Activated CD4-positive, alpha-beta memory T cell treated with anti-CD3 and anti-CD28 coated beads, Interleukin-2, amount 10 ng/mL, durations not matched to agents 7 days and 5 days (primary cell): ENCODE measurements at regions not wholly inside any gene's neighbourhood (a gene's known extent, or its start where the extent isn't known, plus 50 kb on each side); places are given as distances from the start of the nearest gene placed in this dataset.

Experiments used
- CTCF ChIA-PET: fragments of 350-600 bp; sonication (Branson Sonifier 250); formaldehyde crosslinking; loops from one replicate; lab custom pipeline; 2021; ENCODE audit warnings: antibody characterized with exemption, inconsistent platforms; lab: Charles Lee
- POLR2A ChIA-PET: fragments of 350-600 bp; sonication (Branson Sonifier 250); formaldehyde crosslinking; loops from one replicate; lab custom pipeline; 2021; ENCODE audit warnings: antibody characterized with exemption; lab: Charles Lee
- DNase-seq: peaks from one replicate; pipeline ENCODE4 v3.0.0-alpha.2; 2020
- H3K27ac Mint-ChIP-seq: one replicate; pipeline ENCODE4 v1.8.0; 2021; ENCODE audit warnings: mild to moderate bottlenecking, mixed read lengths
- H3K27me3 Mint-ChIP-seq: one replicate; pipeline ENCODE4 v1.8.0; 2021; ENCODE audit warnings: mixed read lengths
- H3K36me3 Mint-ChIP-seq: one replicate; pipeline ENCODE4 v1.8.0; 2021; ENCODE audit warnings: low read depth, mixed read lengths
- H3K4me1 Mint-ChIP-seq: one replicate; pipeline ENCODE4 v1.8.0; 2021; ENCODE audit warnings: mixed read lengths
- H3K4me3 Mint-ChIP-seq: one replicate; pipeline ENCODE4 v1.8.0; 2021; ENCODE audit warnings: mild to moderate bottlenecking, mixed read lengths
- H3K9me3 Mint-ChIP-seq: one replicate; pipeline ENCODE4 v1.8.0; 2021; ENCODE audit warnings: mixed read lengths

DNA sequence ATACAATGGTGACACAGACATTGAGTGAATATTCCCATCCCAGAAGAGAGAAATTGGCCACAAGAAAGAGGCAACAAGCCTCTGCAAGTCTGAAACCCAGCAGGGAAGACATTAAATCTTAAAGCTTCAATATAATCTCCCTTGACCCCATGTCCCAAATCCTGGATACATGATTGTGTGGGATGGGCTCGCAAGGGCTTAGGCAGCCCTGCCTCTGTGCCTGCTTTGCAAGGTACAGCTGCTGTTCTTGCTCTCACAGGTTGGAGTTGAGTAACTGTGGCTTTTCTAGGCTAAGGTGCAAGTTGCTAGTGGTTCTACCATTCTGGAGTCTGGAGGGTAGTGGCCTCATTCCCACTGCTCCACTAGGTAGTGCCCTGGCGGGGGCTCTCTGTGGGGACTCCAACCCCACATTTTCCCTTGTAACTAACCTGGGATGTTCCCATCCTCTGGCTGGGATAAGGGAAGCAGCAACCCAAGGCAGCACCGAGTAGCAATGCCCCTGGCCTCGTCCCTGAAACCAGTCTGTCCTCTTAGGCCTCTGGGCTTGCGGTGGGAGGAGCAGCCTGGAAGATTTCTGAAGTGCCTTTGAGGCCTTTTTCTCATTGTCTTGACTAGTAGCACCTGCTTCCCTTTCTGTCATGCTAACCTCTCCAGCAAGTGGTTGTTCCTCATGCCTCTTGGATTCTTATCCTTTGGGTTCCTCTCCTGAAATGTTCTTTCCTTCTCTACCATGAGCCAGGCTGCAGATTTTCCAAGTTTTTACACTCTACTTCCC, 90.0 kb downstream of the FAM174B start:
- POLR2A ChIA-PET: no interaction called here
- no peaks in the 10 kb centered on the region for H3K36me3 Mint-ChIP-seq
- CTCF ChIA-PET: no interaction called here
- peaks cover 14% of the 10 kb centered on the region for H3K27me3 Mint-ChIP-seq
- no peaks in the 10 kb centered on the region for H3K4me1 Mint-ChIP-seq
- no peaks in the 10 kb centered on the region for H3K9me3 Mint-ChIP-seq
- DNase-seq: no peak
- no peak overlapping the region for H3K27ac Mint-ChIP-seq
- no peak overlapping the region for H3K4me3 Mint-ChIP-seq

- Mint-ChIP-seq H3K9me3 (no peaks in the 10 kb centered on the region), H3K4me3 (no peak overlapping the region), H3K27me3 (peaks cover 17% of the 10 kb centered on the region), H3K27ac (no peak overlapping the region), H3K4me1 (no peaks in the 10 kb centered on the region), H3K36me3 (no peaks in the 10 kb centered on the region)
- ChIA-PET POLR2A (no interaction called here), CTCF (no interaction called here)
- no peak for DNase-seq
Observed at GRCh38 chr15:92561754-92562153, 93.8 kb downstream of the FAM174B start.

GRCh38 chr15:92553317-92553716, 102.3 kb downstream of the FAM174B start:
- H3K36me3 Mint-ChIP-seq: no peaks in the 10 kb centered on the region
- CTCF ChIA-PET: no interaction called here
- no peaks in the 10 kb centered on the region for H3K4me1 Mint-ChIP-seq
- POLR2A ChIA-PET: no interaction called here
- H3K27me3 Mint-ChIP-seq: peaks cover 35% of the 10 kb centered on the region
- no peak overlapping the region for H3K4me3 Mint-ChIP-seq
- H3K9me3 Mint-ChIP-seq: no peaks in the 10 kb centered on the region
- no peak overlapping the region for H3K27ac Mint-ChIP-seq
- no peak for DNase-seq

GRCh38 chr15:92545996-92546395, 109.6 kb downstream of the FAM174B start:
- H3K4me1 Mint-ChIP-seq: no peaks in the 10 kb centered on the region
- H3K4me3 Mint-ChIP-seq: no peak overlapping the region
- no peaks in the 10 kb centered on the region for H3K9me3 Mint-ChIP-seq
- H3K36me3 Mint-ChIP-seq: no peaks in the 10 kb centered on the region
- POLR2A ChIA-PET: no interaction called here
- peaks cover 14% of the 10 kb centered on the region for H3K27me3 Mint-ChIP-seq
- no peak for DNase-seq
- CTCF ChIA-PET: no interaction called here
- no peak overlapping the region for H3K27ac Mint-ChIP-seq

DNA sequence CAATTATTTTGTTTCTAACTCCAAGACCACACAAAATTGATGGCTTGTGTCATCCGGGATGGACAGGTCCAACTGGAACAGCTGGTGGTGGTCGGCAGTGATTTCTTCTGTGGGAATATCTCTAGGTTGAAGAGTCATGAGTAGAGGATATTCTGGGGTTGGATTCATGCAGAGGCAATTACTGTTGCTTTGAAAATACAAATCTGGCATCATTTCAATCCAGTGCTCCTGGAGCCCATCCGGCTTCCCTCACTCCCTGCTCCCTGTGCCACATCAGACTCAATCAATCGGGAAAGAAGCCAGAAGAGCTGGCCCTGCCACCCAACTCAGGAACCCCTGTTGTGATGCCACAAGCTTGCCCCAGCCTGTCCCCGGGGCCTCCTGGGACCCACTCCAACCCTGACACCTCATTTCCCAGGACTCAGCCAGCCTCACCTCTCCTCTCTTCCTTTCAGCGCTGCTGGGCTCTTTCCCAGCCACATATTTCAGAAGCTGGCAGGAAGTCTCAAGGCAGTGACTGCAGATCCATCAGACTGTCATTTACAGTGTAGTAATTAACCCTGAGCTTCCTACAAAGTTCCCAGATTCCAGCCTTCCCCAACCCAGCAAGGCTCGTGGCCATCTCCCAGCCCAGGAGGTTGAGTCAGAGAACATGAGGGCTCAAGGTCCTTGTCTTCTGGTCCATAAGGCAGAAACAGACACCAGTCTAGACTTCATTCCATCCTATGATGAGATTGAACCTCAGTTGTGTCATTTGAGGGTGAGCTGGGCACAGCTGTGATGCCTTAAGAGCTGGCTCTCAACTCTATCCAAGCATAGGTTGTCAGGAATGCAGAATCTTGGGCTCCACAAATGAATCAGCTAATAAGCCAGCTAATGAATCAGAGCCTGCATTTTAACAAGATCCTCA, 114.0 kb downstream of the FAM174B start:
- ChIA-PET CTCF (interaction anchor here (0.6 kb wide), 1 partner anchor 274 kb away, joined by 3 read pairs; no protein-coding TSS in a partner anchor), POLR2A (no interaction called here)
- Mint-ChIP-seq H3K36me3 (no peaks in the 10 kb centered on the region), H3K9me3 (no peaks in the 10 kb centered on the region), H3K27me3 (peaks cover 10% of the 10 kb centered on the region), H3K4me1 (no peaks in the 10 kb centered on the region), H3K27ac (no peak overlapping the region), H3K4me3 (no peak overlapping the region)
- DNase-seq: no peak

DNA sequence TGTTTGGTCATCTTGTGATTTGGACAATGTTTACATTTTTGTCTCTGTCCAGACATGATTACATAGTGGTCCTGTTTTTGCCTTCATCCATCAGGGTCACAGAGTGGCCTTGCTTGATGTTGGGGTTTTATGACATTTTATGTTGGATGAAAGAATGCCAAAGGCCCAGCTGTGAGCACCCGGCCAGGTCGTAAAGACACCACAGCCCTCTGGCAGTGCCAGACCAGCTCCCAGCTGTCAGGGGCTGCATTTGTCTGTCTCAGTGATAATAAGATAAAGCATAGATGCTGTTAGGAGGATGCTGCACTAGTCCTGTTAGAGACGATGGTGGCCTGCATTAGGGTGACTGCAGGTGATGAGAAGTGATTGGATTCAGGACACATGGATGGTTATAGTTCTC, 117.5 kb downstream of the FAM174B start:
- ChIA-PET POLR2A (no interaction called here), CTCF (no interaction called here)
- DNase-seq: no peak
- Mint-ChIP-seq H3K4me1 (peaks cover 2% of the 10 kb centered on the region), H3K4me3 (no peak overlapping the region), H3K27ac (no peak overlapping the region), H3K9me3 (peaks cover 8% of the 10 kb centered on the region), H3K27me3 (peaks cover 6% of the 10 kb centered on the region), H3K36me3 (no peaks in the 10 kb centered on the region)

DNA sequence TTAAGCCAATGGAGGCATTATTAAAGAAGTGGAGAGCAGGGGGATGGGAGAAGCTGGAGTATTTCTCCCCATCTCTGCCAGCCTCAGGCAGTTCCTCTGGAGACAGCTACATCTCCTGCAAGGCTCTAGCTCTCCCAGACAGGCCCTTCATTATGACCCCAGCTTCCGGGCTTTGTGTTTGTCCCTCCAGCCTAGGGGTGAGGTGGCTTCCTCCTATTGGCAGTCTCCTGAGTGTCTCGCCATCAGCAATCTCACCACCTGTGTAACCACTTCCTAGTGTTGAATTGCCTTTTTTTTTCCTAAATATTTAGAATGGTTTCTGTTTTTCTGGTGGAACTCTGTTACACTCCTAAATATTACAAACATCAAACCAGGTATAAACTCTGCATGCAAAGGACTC, 122.3 kb downstream of the FAM174B start:
- POLR2A ChIA-PET: no interaction called here
- no peak overlapping the region for H3K27ac Mint-ChIP-seq
- DNase-seq: no peak
- peaks cover 12% of the 10 kb centered on the region for H3K27me3 Mint-ChIP-seq
- no peaks in the 10 kb centered on the region for H3K36me3 Mint-ChIP-seq
- H3K4me1 Mint-ChIP-seq: peaks cover 2% of the 10 kb centered on the region
- peaks cover 8% of the 10 kb centered on the region for H3K9me3 Mint-ChIP-seq
- H3K4me3 Mint-ChIP-seq: no peak overlapping the region
- CTCF ChIA-PET: no interaction called here

- peaks cover 2% of the 10 kb centered on the region for H3K4me1 Mint-ChIP-seq
- H3K27me3 Mint-ChIP-seq: peaks cover 10% of the 10 kb centered on the region
- DNase-seq: no peak
- H3K4me3 Mint-ChIP-seq: no peak overlapping the region
- ChIA-PET POLR2A (no interaction called here), CTCF (no interaction called here)
- no peak overlapping the region for H3K27ac Mint-ChIP-seq
- peaks cover 8% of the 10 kb centered on the region for H3K9me3 Mint-ChIP-seq
- H3K36me3 Mint-ChIP-seq: no peaks in the 10 kb centered on the region
Observed at GRCh38 chr15:92531406-92531805, 124.2 kb downstream of the FAM174B start.

GRCh38 chr15:92528736-92529135, 126.8 kb downstream of the FAM174B start:
- ChIA-PET CTCF (interaction anchor here (1.4 kb wide), 1 partner anchor 186 kb away, joined by 3 read pairs; no protein-coding TSS in a partner anchor), POLR2A (no interaction called here)
- no peak for DNase-seq
- H3K4me1 Mint-ChIP-seq: peaks cover 2% of the 10 kb centered on the region
- H3K4me3 Mint-ChIP-seq: no peak overlapping the region
- no peaks in the 10 kb centered on the region for H3K36me3 Mint-ChIP-seq
- no peaks in the 10 kb centered on the region for H3K9me3 Mint-ChIP-seq
- no peak overlapping the region for H3K27ac Mint-ChIP-seq
- H3K27me3 Mint-ChIP-seq: peaks cover 10% of the 10 kb centered on the region

DNA sequence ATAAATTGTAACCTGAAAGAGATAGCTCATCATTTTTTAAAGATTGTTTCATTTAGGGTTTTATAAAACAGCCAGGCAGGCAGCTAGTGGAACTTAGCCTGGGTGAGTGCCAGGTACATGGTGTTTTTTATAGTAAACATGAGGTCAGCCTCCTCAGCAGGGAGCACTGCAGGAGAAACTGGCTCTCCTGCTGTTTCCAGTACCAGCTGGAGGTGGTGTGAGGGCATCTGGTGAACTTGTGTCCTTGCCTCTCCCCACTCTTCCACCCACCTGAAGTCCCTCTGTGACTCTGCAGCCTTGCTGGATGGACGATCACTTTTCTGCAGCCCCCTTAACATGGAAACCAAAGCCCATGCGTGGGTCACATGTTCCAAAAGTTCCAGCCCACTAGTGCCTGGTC, 128.4 kb downstream of the FAM174B start:
- no peaks in the 10 kb centered on the region for H3K36me3 Mint-ChIP-seq
- no peak for DNase-seq
- POLR2A ChIA-PET: interaction anchor here (1.3 kb wide), 1 partner anchor 70 kb away, joined by 3 read pairs; no protein-coding TSS in a partner anchor

DNA sequence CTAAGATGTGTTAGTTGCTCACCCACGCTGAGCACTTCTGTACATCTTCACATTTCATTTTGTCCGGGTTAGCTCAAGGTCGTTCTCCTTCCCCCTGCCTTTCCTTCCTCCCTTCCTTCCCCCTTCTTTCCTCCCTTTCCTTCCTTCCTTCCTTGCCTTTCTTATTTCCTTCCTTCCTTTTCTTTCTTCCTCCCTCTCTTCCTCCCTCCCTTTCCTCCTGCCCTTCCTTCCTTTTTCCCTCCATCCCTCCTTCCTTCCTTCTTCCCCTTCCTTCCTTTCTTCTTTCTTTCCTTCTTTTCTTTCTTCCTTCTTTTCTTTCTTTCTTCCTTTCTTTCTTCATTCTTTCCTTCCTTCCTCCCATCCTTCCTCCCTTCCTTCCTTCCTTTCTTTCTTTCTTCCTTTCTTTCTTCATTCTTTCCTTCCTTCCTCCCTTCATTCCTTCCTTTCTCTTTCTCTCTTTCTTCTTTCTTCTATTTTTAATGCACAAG, 129.8 kb downstream of the FAM174B start:
- Mint-ChIP-seq H3K27me3 (peaks cover 11% of the 10 kb centered on the region), H3K4me3 (no peak overlapping the region), H3K27ac (no peak overlapping the region), H3K9me3 (no peaks in the 10 kb centered on the region), H3K4me1 (peaks cover 7% of the 10 kb centered on the region), H3K36me3 (no peaks in the 10 kb centered on the region)
- POLR2A ChIA-PET: interaction anchor here (1.3 kb wide), 1 partner anchor 68 kb away, joined by 3 read pairs; no protein-coding TSS in a partner anchor
- CTCF ChIA-PET: no interaction called here
- no peak for DNase-seq

More for the DNA sequence above, 128.4 kb downstream of the FAM174B start:
- H3K4me1 Mint-ChIP-seq: no peaks in the 10 kb centered on the region
- CTCF ChIA-PET: no interaction called here
- H3K27ac Mint-ChIP-seq: no peak overlapping the region
- no peaks in the 10 kb centered on the region for H3K9me3 Mint-ChIP-seq
- H3K4me3 Mint-ChIP-seq: no peak overlapping the region
- H3K27me3 Mint-ChIP-seq: peaks cover 10% of the 10 kb centered on the region

GRCh38 chr15:92524874-92525565, 130.6 kb downstream of the FAM174B start:
- Mint-ChIP-seq H3K36me3 (no peaks in the 10 kb centered on the region), H3K27ac (no peak overlapping the region), H3K27me3 (peaks cover 9% of the 10 kb centered on the region), H3K4me1 (peaks cover 7% of the 10 kb centered on the region), H3K4me3 (no peak overlapping the region), H3K9me3 (no peaks in the 10 kb centered on the region)
- ChIA-PET POLR2A (no interaction called here), CTCF (interaction anchor here (1.6 kb wide), 1 partner anchor 190 kb away, joined by 4 read pairs; no protein-coding TSS in a partner anchor)
- no peak for DNase-seq
